OCI-LY3 (cell line): ENCODE measurements at regions not wholly inside any gene's neighbourhood (a gene's known extent, or its start where the extent isn't known, plus 50 kb on each side); places are given as distances from the start of the nearest gene placed in this dataset.

Experiments used
- H2AFZ ChIP-seq: fragments of 200-600, 300-600 bp; shearing (Covaris generic); 2 replicates; pipeline ENCODE4 v1.6.0; 2014; ENCODE audit warnings: antibody characterized with exemption, low read depth, low read length
- H3K27ac ChIP-seq: fragments of 200-600, 300-600 bp; sonication (generic); 2 replicates; pipeline ENCODE4 v1.5.1; 2014; ENCODE audit warnings: mild to moderate bottlenecking, low read length, moderate library complexity, mixed read lengths
- H3K27me3 ChIP-seq: fragments of 200-600, 300-600 bp; sonication (generic); 2 replicates; pipeline ENCODE4 v1.6.1; 2014; ENCODE audit warnings: low read depth, low read length, mixed read lengths
- H3K36me3 ChIP-seq: fragments of 200-600, 300-600 bp; sonication (generic); replicated peaks from 2 replicates; pipeline ENCODE3; 2014; ENCODE audit warnings: low read depth, low read length, mixed read lengths
- H3K4me1 ChIP-seq: fragments of 300-600, 200-600 bp; sonication (generic); 2 replicates; pipeline ENCODE4 v1.6.1; 2014; ENCODE audit warnings: low read length, mixed read lengths
- H3K4me2 ChIP-seq: fragments of 200-600, 300-600 bp; sonication (generic); 2 replicates; pipeline ENCODE4 v1.6.1; 2014; ENCODE audit warnings: low read length, mixed read lengths
- H3K4me3 ChIP-seq: fragments of 300-600, 200-600 bp; sonication (generic); 2 replicates; pipeline ENCODE4 v1.5.1; 2014; ENCODE audit warnings: antibody characterized with exemption, mild to moderate bottlenecking, low read length, moderate library complexity
- H3K79me2 ChIP-seq: fragments of 300-600, 200-600 bp; shearing (Covaris generic); 2 replicates; pipeline ENCODE4 v1.6.1; 2014; ENCODE audit warnings: mild to moderate bottlenecking, low read length, mixed read lengths
- H3K9ac ChIP-seq: fragments of 300-600, 200-600 bp; shearing (Covaris generic); 2 replicates; pipeline ENCODE4 v1.6.0; 2014; ENCODE audit warnings: mild to moderate bottlenecking, low read length, moderate library complexity
- H3K9me3 ChIP-seq: fragments of 200-600, 300-600 bp; shearing (Covaris generic); 2 replicates; pipeline ENCODE4 v1.6.1; 2014; ENCODE audit warnings: low read length, mixed read lengths; ENCODE audit not compliant: insufficient read depth
- H4K20me1 ChIP-seq: fragments of 200-600, 300-600 bp; sonication (generic); 2 replicates; pipeline ENCODE4 v1.6.1; 2016; ENCODE audit warnings: low read length, mixed read lengths; ENCODE audit not compliant: insufficient read depth
- CTCF ChIP-seq: fragments of 200-600, 300-600 bp; sonication (generic); IDR thresholded peaks from 2 replicates; pipeline ENCODE4 v1.5.1; 2014; ENCODE audit warnings: antibody characterized with exemption, low read length, low read depth
- EZH2phosphoT487 ChIP-seq: fragments of 200-600 bp; shearing (Covaris generic); IDR thresholded peaks from 2 replicates; pipeline ENCODE4 v1.6.1; 2018; ENCODE audit warnings: antibody characterized with exemption, mixed run types, low read depth

- Histone ChIP-seq H3K9ac (no peak overlapping the region), H3K27me3 (no peaks in the 10 kb centered on the region), H3K79me2 (no peaks in the 10 kb centered on the region), H3K9me3 (no peaks in the 10 kb centered on the region), H3K36me3 (no peaks in the 10 kb centered on the region), H3K4me2 (no peak overlapping the region), H3K27ac (no peak overlapping the region), H3K4me3 (no peak overlapping the region), H3K4me1 (no peaks in the 10 kb centered on the region), H2AFZ (no peak overlapping the region), H4K20me1 (no peaks in the 10 kb centered on the region)
- TF ChIP-seq CTCF = no peak
- TF ChIP-seq EZH2phosphoT487 = no peak
These were observed 1665.2 kb downstream of the SUCLG1 start for GRCh38 chr2:82793711-82794435.

GRCh38 chr2:82792316-82792715 lies 1666.8 kb downstream of the SUCLG1 start:
- no peak overlapping the region for H3K4me2 ChIP-seq
- no peak overlapping the region for H2AFZ ChIP-seq
- H3K9ac ChIP-seq = no peak overlapping the region
- TF ChIP-seq CTCF (no peak), EZH2phosphoT487 (no peak)
- H3K4me3 ChIP-seq = no peak overlapping the region
- H3K79me2 ChIP-seq = no peaks in the 10 kb centered on the region
- no peaks in the 10 kb centered on the region for H3K4me1 ChIP-seq
- no peaks in the 10 kb centered on the region for H3K36me3 ChIP-seq
- no peaks in the 10 kb centered on the region for H4K20me1 ChIP-seq
- H3K9me3 ChIP-seq = no peaks in the 10 kb centered on the region
- H3K27ac ChIP-seq = no peak overlapping the region
- no peaks in the 10 kb centered on the region for H3K27me3 ChIP-seq

- no peak overlapping the region for H3K4me2 ChIP-seq
- H2AFZ ChIP-seq = no peak overlapping the region
- no peak overlapping the region for H3K4me3 ChIP-seq
- no peaks in the 10 kb centered on the region for H3K9me3 ChIP-seq
- H3K79me2 ChIP-seq = no peaks in the 10 kb centered on the region
- no peaks in the 10 kb centered on the region for H3K36me3 ChIP-seq
- no peak overlapping the region for H3K27ac ChIP-seq
- H4K20me1 ChIP-seq = no peaks in the 10 kb centered on the region
- H3K27me3 ChIP-seq = no peaks in the 10 kb centered on the region
- H3K4me1 ChIP-seq = no peaks in the 10 kb centered on the region
- TF ChIP-seq CTCF = no peak
- no peak for TF ChIP-seq EZH2phosphoT487
- no peak overlapping the region for H3K9ac ChIP-seq
These were observed 1668.7 kb downstream of the SUCLG1 start for GRCh38 chr2:82790206-82791021.

GRCh38 chr2:82789851-82790205 lies 1669.3 kb downstream of the SUCLG1 start:
- Histone ChIP-seq H2AFZ (no peak overlapping the region), H3K4me1 (no peaks in the 10 kb centered on the region), H3K4me3 (no peak overlapping the region), H3K9me3 (no peaks in the 10 kb centered on the region), H3K79me2 (no peaks in the 10 kb centered on the region), H3K27ac (no peak overlapping the region), H3K9ac (no peak overlapping the region), H4K20me1 (no peaks in the 10 kb centered on the region), H3K36me3 (no peaks in the 10 kb centered on the region), H3K27me3 (no peaks in the 10 kb centered on the region), H3K4me2 (no peak overlapping the region)
- TF ChIP-seq EZH2phosphoT487 (no peak), CTCF (no peak)
